NB4 (cell line): ENCODE measurements at regions not wholly inside any gene's neighbourhood (a gene's known extent, or its start where the extent isn't known, plus 50 kb on each side); places are given as distances from the start of the nearest gene placed in this dataset.

ENCODE experiments used
- CTCF ChIP-seq: IDR thresholded peaks from one replicate; pipeline ENCODE4 v1.5.1; 2012; ENCODE audit warnings: low read depth, low read length
- MAX ChIP-seq: IDR thresholded peaks from 2 replicates; pipeline ENCODE4 v1.6.1; 2011; ENCODE audit warnings: low read depth, low read length
- MYC ChIP-seq: IDR thresholded peaks from 2 replicates; pipeline ENCODE4 v1.6.1; 2011; ENCODE audit warnings: low read depth, low read length
- POLR2A ChIP-seq: IDR thresholded peaks from 2 replicates; pipeline ENCODE4 v1.6.1; 2011; ENCODE audit warnings: mild to moderate bottlenecking; ENCODE audit not compliant: insufficient read length; ENCODE audit errors: extremely low read depth

- no peak for TF ChIP-seq CTCF
- TF ChIP-seq POLR2A = no peak
- no peak for TF ChIP-seq MAX
- TF ChIP-seq MYC = no peak
Measured at GRCh38 chr14:49966304-49966809, 73.5 kb downstream of the ARF6 start.
